HepG2 (cell line): ENCODE measurements at regions not wholly inside any gene's neighbourhood (a gene's known extent, or its start where the extent isn't known, plus 50 kb on each side); places are given as distances from the start of the nearest gene placed in this dataset.

ENCODE experiments used
- EZH2 ChIP-seq: conservative IDR thresholded peaks from 2 replicates; pipeline ENCODE4 v1.6.1; 2012; ENCODE audit warnings: mild to moderate bottlenecking, low read depth, low read length, moderate library complexity
- ZNF281 ChIP-seq: sonication (generic); formaldehyde crosslinking; IDR thresholded peaks from 2 replicates; pipeline ENCODE4 v1.4.0; 2020; ENCODE audit warnings: missing genetic modification reagents, borderline replicate concordance
- ZNF7 ChIP-seq: IDR thresholded peaks from 2 replicates; pipeline ENCODE4 v1.6.1; 2016; ENCODE audit warnings: missing biosample characterization, missing genetic modification reagents
- ZNF776 ChIP-seq: sonication (generic); formaldehyde crosslinking; IDR thresholded peaks from 2 replicates; pipeline ENCODE4 v1.4.0; 2020; ENCODE audit warnings: mild to moderate bottlenecking, missing genetic modification reagents
- TF ChIP-seq, protein P1 (sequence below): sonication (generic); formaldehyde crosslinking; conservative IDR thresholded peaks from 2 replicates; pipeline ENCODE4 v1.8.0; 2022; ENCODE audit warnings: mild to moderate bottlenecking, moderate library complexity, missing genetic modification reagents

DNA sequence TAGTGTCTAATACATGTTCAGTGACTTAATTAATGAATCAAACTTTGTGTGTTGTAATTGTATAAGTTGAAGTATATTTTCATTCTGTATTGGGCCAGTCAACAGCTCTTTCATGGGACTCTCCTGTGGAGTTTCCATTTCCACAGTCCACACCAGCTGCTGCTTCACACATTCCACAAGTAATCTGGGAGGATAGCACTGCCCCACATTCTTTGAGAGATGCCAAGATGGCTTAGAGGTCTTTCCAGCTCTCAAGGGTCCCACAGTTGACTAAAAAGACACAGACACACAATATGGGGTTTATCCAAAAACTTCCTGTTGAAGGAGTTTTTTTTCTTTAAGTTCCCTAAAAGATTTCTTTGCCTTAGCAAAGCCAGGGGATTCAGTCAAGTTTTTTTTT is 408.3 kb downstream of the AACS start:
- TF ChIP-seq ZNF281 (CRISPR knock-in tag) (no peak), ZNF7 (no peak), EZH2 (no peak), ZNF776 (CRISPR knock-in tag) (no peak)
- TF ChIP-seq, protein P1, sequence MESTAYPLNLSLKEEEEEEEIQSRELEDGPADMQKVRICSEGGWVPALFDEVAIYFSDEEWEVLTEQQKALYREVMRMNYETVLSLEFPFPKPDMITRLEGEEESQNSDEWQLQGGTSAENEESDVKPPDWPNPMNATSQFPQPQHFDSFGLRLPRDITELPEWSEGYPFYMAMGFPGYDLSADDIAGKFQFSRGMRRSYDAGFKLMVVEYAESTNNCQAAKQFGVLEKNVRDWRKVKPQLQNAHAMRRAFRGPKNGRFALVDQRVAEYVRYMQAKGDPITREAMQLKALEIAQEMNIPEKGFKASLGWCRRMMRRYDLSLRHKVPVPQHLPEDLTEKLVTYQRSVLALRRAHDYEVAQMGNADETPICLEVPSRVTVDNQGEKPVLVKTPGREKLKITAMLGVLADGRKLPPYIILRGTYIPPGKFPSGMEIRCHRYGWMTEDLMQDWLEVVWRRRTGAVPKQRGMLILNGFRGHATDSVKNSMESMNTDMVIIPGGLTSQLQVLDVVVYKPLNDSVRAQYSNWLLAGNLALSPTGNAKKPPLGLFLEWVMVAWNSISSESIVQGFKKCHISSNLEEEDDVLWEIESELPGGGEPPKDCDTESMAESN (CRISPR knock-in tag), result no peak
